GM11168 (cell line): ENCODE measurements at regions not wholly inside any gene's neighbourhood (a gene's known extent, or its start where the extent isn't known, plus 50 kb on each side); places are given as distances from the start of the nearest gene placed in this dataset.
"Not testable (repeated sequence)": the region's sequence is repeated elsewhere in the genome, so short reads cannot be mapped to it uniquely, and the experiment has no call there.

Source experiments
- in situ Hi-C: fragments of 300-500 bp; cut with MboI; formaldehyde crosslinking; loops from one replicate; pipeline ENCODE4 v1.12.0; 2022; ENCODE audit warnings: low sequenced_read_pairs; ENCODE audit not compliant: unreplicated experiment

DNA sequence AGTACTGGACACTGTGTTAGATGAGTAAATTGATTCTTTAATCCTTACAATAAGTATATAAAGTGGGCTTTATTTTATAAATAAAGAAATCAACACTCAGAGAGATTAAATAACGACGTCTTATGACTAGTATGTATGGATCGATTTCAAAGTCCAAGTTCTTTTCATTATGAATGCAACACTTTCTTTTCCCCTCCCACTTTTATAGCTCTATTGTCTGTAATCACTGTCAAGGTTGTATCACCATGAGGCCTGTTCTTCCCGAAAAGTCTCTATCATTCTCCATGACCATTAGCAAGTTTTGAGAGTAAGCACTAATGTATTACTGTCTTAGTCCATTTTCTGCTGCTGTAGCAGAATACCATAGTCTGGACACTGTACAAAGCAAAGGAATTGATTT is 228.4 kb downstream of the TLR4 start:
- in situ Hi-C loops: no loop called here

DNA sequence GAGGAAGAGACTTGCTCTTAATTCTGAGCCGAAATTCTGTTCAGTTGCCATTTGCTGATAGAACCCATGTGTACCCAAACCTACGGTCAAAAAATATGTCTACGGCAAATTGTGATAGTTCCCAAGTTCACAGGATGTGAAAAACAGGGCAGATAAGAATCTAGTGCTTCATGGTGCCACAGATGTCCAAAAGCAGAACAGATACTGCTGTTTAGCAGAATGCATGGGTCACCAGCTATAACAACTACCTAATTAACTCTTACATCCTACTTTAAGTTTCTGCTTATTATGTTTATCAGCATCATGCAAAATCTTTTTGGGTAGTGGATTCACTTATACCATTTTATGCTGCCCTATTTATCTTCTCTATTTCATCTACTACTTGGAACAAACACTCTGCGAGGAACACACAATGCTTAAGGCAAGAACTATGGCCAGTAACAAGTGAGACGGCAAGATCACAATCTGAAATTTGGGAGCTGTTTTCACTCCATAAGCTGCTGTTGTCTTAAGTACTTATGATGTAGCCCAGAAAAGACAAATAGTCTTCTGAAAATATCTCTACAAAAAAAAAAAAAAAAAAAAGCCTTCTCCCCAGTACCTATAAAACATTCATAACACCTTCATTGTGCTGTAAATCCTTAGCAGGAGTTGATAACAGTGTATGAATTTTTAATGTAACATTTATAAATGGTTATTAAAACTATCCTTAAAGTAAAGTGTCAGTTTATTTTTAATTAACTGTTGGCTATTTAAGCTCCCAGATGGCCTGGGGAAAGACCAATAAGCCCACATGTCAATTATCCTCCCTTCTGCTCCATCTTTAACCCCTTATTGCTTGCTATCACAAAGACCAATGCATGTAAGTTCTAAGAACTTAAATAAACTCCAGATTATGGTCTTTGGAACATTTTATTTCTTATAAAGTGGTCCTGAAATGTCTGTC is 232.3 kb downstream of the TLR4 start:
- in situ Hi-C loops: no loop called here

DNA sequence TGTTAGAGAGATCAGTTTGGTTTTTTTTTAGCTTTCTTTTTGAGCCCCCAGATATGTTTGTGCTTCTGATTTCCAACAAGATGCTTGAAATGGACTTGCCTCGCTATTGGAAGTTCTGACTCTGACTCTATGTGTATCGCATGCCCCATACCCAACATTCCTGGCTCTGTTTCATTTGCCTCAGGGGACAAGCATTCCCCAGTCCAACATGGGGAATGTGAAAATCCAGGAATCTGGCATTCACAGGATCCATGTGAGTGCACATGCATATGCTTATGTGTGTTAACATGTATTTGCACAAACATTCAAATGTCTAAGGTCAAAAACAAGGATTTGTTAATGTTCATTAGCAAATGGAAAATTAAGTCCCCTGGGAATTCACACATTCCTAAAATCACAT is 233.9 kb downstream of the TLR4 start:
- in situ Hi-C loops: no loop called here

DNA sequence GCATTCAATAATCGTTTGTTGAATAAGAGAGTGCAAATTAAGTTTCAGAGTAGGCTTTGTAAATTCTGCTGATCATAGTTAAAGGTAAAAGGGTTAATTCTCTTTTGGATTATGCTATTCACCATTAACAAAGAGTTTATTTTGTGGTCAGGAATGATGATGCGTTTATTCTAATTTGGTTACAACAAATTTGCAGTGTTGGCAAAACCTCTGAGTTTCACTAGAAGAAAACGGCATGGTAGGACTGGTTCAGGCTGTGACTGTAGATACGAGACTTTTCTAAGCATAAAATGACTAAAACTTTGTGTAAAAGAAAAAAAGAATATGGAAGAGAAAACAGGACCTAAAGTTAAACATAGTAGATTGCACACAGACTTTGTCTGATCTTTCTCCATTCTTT is 234.7 kb downstream of the TLR4 start:
- in situ Hi-C loops: no loop called here

DNA sequence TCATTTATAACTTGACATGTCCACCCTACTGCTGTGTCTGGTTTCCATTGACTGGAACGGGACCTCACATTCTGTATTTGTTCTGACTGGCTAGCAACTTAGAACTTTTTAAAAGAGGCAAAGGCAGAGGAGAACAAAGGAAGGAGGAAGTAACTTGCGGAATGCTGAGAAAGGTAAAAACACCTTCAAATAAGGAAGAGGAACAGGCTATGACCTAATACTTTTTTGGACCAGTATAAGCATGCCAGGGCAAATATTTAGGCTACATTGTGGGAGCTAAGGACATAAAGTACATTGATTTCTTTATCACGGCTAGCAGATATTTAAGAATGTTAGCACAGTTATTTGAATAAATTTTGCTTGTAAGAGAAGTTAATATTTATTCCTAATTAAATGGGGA is 240.5 kb downstream of the TLR4 start:
- in situ Hi-C loops: not testable (repeated sequence)

DNA sequence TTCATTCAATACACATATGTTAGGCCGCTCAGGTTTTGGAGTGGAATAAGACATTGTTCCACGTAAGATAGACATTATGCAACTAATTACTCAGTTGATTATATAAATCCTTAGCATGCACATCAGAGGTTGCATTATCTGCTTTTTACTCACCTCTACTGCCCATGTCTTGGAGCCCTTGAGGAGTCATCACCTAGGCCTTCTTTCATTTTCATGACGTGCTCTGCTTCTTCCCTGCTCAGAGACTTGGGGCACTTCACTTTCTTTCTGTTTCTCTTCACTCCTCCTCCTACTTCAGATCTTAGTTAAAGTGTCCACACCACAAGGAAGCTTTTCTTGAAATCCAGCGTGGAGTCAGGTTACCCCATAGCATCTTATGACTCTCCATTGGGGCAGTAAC is 241.1 kb downstream of the TLR4 start:
- in situ Hi-C loops: no loop called here

DNA sequence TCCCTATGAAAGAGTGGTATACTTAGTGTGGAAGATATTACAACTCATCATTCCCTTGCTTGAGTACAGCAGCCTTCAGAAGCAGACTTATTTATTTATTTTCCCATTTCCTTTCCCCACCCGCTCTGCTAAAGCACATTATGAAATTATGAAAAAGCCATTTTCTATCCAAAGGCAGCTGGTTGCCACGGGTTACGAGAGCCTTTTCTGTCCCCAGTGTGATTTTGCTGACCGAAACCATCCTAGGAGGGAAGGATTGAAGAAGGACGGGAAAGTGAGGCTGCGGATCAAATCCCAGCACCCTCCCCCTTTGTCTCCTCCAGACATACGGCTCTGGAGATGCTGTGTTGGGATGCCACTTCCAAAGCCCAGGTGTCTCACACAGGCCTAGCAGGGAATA is 246.9 kb downstream of the TLR4 start:
- in situ Hi-C loops: no loop called here

DNA sequence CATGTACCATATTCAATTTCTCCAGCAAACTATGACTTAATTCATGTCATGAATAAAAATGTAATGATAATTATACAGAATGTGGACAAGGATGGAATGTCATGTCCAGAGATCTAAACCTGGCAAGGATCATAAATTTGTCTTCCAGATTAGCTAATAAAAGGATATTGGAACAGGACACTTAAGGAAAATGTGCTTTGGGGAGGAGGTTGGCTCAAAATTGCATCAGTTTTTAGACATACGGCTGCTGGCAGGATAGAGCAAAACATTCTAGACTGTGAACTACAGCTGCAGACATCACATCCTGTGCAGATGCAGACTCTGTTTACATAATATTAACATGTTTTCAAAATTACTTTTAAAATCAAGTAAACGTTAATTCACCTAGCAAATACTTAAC is 248.4 kb downstream of the TLR4 start:
- in situ Hi-C loops: no loop called here

DNA sequence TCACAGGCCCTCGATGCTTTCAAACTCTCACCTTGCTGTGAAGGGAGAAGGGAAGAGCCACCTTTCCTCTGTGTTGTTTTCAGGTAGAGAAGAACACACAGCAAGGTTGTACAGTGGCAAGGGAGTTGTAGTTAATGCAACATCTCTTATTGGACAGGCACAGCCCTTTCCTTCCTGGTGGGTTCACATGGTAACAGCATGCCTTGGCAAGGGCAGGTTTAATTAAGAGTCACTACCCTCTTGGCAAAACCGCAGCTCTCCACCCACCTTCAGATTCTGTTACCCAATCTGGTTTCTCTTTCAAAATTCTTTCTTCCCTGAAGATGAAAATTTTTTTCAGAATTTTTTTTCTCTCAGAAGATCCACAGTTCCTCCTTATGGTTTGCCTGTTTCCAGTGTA is 253.1 kb downstream of the TLR4 start:
- in situ Hi-C loops: no loop called here

DNA sequence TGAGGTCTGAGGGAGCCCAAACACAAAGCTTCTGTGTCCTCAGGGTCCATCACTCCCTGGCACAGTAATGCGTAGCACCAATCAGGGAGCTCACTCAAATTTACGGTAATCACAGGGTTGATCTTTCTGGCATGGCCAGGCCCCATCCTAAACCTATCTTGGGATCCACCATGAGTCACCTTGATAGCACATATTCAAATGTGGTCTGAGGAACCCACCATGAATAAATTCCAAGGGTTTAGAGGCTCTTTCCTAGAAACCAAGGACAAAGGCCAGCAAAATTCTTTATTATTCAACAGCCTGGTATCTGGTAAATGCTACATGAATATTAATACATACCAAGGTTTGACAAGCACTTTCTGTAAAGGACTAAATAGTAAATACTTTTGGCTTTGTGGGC is 254.5 kb downstream of the TLR4 start:
- in situ Hi-C loops: no loop called here

DNA sequence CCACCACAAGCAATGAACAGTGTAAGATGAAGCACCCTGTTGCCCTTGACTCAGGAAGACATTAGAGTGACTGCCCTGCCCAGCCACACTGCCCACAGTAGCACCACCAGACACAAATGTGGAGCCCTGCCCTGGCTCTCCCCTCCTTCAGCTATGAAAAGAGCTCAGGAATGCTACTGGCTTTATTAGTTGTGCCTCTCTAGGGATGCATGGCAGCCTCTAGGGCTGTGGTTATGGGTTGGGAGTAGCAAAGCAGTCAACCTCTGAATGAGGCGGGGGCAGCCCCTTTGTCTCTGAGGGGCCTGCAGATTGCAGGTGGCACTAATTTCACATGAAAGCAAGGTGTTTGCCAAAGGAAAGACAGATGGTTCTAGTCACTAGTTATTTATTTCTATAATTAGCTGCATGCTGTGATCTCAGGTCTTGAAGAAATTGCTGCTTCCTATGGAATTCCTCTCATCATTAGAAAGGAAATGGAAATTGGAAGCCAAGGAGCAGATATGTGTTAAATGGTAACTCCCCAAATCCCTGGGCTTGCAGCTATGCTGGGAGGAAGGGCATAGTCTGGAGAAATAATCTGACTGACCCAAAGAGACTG is 259.4 kb downstream of the TLR4 start:
- in situ Hi-C loops: no loop called here

DNA sequence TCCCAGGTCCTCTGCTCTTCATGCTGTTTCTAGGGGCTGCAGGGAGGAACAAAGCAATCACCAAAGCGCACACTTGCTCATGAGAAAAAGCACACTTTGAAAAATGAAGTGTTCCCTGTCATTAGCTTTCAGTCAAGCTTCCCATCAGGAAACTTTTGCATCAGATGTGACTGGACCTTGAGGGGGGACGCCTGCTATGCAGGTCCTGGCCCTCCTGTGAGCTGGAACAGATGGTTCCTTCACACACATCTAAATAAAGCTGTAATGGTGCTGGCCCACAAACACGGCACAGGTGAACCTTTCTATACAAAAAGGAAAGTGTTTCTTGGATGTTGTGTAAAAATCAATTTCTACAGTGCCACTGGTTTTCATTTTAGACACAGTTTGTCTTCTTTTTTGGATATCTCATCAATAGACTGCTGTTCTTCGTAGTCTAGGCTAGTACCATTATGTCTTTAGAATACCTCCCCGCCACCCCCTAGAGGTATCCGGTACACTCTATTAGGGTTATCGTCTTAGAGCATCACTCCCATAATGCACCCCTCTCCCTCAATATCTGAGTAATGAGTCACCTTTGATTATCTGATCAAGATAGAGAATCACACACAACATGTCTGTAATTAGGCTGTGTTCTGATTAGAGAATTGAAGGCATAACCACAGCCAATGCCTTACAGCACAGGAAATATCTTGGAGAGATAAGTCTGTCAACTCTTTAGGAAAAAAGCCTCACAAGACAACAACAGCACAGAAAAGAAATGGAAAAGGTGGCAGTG is 266.3 kb downstream of the TLR4 start:
- in situ Hi-C loops: no loop called here

DNA sequence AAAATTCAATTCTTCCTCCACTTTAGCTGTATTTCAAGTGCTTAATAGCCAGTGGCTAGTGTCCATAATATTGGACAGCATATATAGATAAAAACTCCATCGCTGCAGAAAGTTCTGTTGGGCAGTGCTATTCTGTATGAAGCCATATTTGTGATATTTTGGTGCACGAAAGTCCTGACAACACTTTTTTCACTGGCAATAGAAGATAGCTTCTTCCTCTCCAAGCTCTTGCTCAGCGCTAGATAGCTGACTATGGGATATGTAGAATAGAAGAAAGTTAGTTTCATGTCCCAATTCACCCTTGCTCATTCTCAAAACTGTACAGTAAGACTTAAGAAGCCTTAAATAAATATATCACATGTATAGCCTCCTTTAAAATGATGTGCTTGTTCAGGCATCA is 269.9 kb downstream of the TLR4 start:
- in situ Hi-C loops: no loop called here

DNA sequence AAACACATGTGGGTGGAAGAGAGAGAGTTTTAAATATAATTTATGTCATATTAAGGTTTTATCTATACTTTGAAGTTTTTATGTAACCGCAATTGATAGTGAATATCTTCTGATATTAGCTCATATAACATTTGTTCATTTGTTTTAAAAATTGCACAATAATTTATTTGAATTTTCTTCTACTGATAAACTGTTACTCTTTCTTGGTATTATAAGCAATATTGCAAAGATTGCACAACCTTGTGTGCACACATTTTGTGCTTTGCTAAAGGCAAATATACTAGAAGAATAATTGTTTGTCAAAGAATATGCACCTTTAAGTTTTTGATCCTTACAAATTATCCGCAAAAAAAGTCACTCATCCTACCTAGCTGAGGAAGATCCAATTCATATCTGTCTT is 275.7 kb downstream of the TLR4 start:
- in situ Hi-C loops: no loop called here

DNA sequence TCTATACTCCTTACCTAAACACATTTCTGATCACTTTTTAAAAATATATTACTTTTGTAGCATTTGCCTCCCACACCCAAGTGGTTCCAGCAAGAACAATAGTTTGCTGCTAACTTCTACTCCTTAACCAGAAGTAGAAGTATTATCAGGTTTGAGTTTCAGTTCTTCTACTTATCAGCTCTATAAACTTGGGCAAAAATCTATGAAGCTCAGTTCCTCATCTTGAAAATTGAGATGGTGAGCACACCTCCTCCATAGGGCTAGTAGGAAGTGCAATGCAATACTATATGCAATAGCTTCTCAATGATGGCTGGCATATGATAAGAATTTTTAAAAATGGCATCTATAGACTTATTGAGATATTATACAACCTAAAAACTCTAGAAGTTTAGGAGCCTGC is 283.7 kb downstream of the TLR4 start:
- in situ Hi-C loops: no loop called here

DNA sequence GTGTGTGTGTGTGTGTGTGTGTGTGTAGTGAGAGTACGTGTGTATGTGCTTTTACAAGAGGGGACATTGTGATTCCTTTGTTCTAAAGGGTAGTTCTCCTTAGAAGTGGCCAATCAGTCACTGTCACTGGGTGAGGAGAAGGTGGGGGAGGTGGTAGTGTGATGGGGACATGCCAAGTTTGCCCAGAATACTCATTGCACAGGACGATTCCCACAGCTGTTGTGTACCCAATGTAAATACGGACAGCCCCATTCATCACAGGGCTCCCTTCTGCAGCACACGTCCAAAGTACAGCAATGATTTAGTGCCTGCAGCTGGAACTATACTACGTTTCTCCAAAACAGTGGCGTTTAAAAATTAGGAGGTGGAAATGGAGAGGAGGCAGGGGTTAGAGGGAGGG is 287.8 kb downstream of the TLR4 start:
- in situ Hi-C loops: no loop called here

DNA sequence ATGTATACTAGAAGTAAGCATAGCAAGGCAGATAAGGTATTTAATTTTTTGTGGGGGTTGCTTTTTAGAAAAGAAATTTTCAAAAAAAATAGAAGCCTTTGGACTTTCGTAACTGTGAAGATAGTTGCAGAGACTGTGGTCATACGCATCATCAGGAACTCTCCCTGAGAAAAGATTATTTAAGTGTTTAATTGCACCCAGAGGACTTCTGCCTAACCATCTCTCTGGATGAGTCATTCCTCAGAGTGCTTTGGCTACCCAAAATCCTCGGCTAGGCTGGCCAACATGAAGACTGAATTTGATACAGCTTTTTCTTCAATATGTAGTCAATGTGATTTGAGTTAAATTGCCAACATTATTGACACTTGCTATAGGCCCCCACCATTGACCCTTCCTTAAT is 296.4 kb downstream of the TLR4 start:
- in situ Hi-C loops: no loop called here

DNA sequence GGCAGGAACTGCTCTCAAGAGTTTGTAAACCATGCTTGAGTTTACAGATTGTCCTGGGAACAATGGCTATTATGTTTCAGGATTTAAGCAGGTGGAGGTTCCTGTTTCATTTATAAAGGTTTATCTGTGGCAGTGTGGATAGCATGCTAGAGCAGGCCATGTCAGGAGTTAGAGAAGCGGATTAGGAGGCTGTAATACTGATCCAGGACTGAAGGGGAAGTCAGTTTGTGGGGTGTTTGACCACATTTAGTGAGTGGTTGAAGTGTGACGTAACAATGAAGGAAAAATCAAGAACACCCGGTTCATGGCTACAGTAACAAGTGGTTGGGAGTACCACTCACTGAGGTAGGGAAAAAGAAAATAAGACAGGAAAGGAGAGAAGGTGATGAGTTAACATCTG is 299.0 kb downstream of the TLR4 start:
- in situ Hi-C loops: no loop called here

DNA sequence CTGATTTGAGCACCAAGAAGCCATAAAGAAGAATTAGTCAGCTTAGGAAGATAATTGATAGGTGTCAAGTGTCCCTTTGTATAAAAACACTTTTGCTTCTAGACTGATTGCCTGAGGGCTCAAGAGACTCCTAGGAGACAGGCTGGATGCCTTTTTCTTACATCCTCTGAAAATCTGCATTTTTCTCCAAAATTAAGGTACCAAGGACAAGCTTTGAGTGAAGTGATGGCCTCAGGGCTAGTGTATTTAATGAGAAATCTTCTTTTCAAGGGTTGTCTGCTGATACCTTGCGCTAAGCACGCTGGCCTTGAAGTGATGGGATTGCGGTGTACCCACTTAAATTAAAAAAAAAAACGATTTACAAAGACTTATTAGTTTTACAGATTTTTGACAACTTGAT is 304.0 kb downstream of the TLR4 start:
- in situ Hi-C loops: no loop called here

DNA sequence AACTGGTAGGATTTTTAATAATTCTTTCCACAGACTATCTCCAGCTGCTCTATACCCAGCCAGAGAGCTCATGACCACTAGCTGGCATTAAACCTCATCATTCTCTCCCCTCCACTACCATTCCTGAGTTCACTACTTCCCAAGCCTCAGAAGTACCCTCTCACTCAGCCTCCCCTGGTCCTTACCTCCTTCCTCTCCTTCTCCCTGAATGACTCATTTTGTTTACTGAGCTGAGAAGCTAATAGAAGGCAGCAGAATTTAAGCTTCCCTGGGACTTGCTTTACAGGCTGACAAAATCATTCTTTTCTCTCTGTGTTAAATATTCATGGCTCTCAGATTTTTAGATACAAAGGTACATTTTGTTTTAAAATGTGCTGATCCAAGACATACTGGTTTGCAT is 305.4 kb downstream of the TLR4 start:
- in situ Hi-C loops: no loop called here

DNA sequence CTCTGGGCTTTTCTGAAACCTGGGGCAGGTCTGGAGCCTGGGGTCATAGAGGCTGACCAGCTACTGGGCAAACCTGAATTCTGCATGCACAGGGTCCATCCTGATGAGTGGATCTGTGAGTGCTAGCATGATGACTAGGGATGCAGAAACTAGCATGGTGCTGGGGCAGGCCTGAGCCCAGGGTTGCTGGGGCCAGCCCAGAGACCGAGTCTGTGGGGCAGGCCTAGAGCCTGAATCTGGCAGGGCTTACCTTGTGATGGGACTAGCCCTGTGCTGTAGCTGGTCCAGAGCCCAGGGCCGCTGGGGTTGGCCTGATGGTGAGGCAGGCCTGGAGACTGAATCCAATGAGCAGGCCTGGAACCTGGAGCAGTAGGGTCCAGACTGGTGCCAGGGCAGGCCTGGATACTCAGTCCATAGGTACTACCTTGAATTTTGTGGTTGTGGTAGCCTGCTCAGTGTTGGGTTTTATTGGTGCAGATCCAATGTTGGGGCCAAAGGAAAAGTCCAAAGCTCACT is 313.5 kb downstream of the TLR4 start:
- in situ Hi-C loops: no loop called here
